Nephron (organoid): ENCODE measurements at regions not wholly inside any gene's neighbourhood (a gene's known extent, or its start where the extent isn't known, plus 50 kb on each side); places are given as distances from the start of the nearest gene placed in this dataset.
"Not testable (repeated sequence)": the region's sequence is repeated elsewhere in the genome, so short reads cannot be mapped to it uniquely, and the experiment has no call there.

Experiments used
- H3K27ac Mint-ChIP-seq, 3 experiments: 2 replicates each; pipeline ENCODE4 v1.8.0; 2020; ENCODE audit warnings: mixed read lengths in 3 of 3, mild to moderate bottlenecking in 2 of 3, moderate library complexity in 1 of 3
- H3K27me3 Mint-ChIP-seq: 2 replicates; pipeline ENCODE4 v1.8.0; 2021; ENCODE audit warnings: low read depth, mild to moderate bottlenecking, moderate library complexity, mixed read lengths
- H3K36me3 Mint-ChIP-seq: 2 replicates; pipeline ENCODE4 v1.8.0; 2020; ENCODE audit warnings: low read depth, mixed read lengths
- H3K4me1 Mint-ChIP-seq: 2 replicates; pipeline ENCODE4 v1.8.0; 2020; ENCODE audit warnings: mixed read lengths
- H3K4me3 Mint-ChIP-seq, 3 experiments: 2 replicates each; pipeline ENCODE4 v1.8.0; 2020; ENCODE audit warnings: mild to moderate bottlenecking in 3 of 3, mixed read lengths in 3 of 3, moderate library complexity in 2 of 3
- H3K9me3 Mint-ChIP-seq: 2 replicates; pipeline ENCODE4 v1.8.0; 2020; ENCODE audit warnings: mixed read lengths
- TF ChIP-seq, protein P1 (sequence below), 3 experiments: fragments of 200-600 bp; sonication (generic); IDR thresholded peaks; one replicate each; pipeline ENCODE4 v1.5.0; 2021; ENCODE audit warnings: antibody characterized with exemption in 3 of 3; ENCODE audit not compliant: unreplicated experiment in 3 of 3

DNA sequence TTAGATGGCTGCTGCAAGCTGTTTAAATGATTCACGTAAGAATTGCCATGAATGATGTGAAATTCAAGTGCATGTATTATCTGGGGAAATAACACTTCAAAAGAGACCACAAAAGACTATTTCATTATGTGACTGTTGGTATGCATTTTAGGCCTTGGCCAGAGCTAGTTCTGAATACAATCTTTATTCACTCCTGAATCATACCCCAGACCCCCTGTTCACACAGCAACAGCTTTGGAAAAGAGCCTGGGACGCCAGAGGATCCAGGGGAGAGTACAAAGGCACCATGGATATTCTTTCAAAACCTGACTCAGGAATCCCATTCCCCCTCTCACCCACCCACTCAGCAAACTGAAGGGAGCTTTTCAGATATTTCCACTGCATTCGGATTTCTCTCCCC is 377.1 kb upstream of the DPP6 start:
- Mint-ChIP-seq H3K27ac (no peak overlapping the region), H3K4me3 (no peak overlapping the region), H3K4me1 (no peaks in the 10 kb centered on the region), H3K9me3 (peaks cover 44% of the 10 kb centered on the region), H3K27me3 (no peaks in the 10 kb centered on the region), H3K36me3 (no peaks in the 10 kb centered on the region)
- TF ChIP-seq, protein P1, sequence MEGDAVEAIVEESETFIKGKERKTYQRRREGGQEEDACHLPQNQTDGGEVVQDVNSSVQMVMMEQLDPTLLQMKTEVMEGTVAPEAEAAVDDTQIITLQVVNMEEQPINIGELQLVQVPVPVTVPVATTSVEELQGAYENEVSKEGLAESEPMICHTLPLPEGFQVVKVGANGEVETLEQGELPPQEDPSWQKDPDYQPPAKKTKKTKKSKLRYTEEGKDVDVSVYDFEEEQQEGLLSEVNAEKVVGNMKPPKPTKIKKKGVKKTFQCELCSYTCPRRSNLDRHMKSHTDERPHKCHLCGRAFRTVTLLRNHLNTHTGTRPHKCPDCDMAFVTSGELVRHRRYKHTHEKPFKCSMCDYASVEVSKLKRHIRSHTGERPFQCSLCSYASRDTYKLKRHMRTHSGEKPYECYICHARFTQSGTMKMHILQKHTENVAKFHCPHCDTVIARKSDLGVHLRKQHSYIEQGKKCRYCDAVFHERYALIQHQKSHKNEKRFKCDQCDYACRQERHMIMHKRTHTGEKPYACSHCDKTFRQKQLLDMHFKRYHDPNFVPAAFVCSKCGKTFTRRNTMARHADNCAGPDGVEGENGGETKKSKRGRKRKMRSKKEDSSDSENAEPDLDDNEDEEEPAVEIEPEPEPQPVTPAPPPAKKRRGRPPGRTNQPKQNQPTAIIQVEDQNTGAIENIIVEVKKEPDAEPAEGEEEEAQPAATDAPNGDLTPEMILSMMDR (IDR thresholded peaks at IDR 0.05; ENCODE audit: unreplicated experiment in 3 of 3), result no peak

DNA sequence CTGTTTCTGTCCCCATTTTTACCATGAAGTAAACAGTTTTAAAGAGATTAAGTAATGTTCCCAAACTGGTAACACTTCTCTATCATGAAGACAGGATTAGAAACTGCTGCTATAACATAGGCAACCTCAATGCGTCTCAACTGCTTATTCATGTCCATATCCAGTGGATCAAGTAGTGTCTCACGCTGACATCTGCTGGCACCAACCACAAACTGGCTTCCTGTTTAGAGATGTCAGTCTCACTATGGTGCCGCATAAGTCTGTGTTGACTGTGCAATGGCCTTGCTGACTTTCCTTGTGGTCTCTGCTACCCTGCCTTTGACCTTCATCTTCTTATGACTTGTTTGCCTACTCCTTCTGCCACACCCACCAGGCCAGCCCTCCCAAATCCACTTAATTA is 369.6 kb upstream of the DPP6 start:
- Mint-ChIP-seq H3K27me3 (no peaks in the 10 kb centered on the region), H3K36me3 (no peaks in the 10 kb centered on the region)

DNA sequence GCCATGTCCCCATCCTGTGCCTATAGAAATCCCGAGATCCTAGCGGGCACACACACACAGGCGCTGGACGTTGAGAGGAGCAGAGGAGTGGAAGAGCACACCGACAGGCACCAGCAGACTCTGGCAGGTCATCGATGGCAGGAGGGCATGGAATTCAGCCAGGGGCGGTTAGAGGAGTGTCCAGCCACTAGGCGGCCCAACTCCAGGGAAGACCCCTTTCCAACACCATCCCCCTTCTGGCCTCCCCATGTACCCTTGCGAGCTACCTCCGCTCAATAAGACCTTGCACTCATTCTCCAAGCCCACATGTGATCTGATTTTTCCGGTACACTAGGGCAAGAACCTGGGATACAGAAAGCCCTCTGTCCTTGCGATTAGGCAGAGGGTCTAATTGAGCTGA is 356.0 kb upstream of the DPP6 start:
- H3K4me3 Mint-ChIP-seq, result no peak overlapping the region
- TF ChIP-seq, protein P1 (IDR thresholded peaks at IDR 0.05; ENCODE audit: unreplicated experiment in 3 of 3), result no peak
- no peak overlapping the region for H3K27ac Mint-ChIP-seq
- H3K36me3 Mint-ChIP-seq, result no peaks in the 10 kb centered on the region
- H3K9me3 Mint-ChIP-seq, result peaks cover 32% of the 10 kb centered on the region
- no peaks in the 10 kb centered on the region for H3K4me1 Mint-ChIP-seq
- no peaks in the 10 kb centered on the region for H3K27me3 Mint-ChIP-seq

More for the DNA sequence above, 369.6 kb upstream of the DPP6 start:
- H3K9me3 Mint-ChIP-seq, result peaks cover 20% of the 10 kb centered on the region
- no peaks in the 10 kb centered on the region for H3K4me1 Mint-ChIP-seq
- no peak overlapping the region for H3K4me3 Mint-ChIP-seq
- no peak overlapping the region for H3K27ac Mint-ChIP-seq
- TF ChIP-seq, protein P1 (IDR thresholded peaks at IDR 0.05; ENCODE audit: unreplicated experiment in 3 of 3), result no peak

DNA sequence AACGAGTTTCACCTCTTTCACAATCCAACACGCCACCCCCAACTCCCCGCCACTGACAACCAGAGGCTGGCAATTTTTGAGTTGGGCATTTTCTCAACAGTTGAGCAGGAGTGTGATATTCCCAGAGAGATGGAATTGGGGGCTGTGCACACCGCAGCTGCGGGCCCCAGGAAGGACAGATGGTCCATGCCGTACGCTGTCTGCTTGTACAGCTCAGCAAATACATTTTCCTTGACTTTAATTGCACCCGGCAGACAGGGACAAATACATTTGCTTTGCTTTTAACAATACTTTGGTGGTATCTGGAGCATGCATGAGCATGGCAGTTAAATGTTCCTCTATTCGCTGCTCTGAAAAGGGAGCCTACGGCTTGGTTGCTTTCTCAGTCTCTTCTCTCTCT is 354.2 kb upstream of the DPP6 start:
- Mint-ChIP-seq H3K27ac (no peak overlapping the region), H3K9me3 (peaks cover 37% of the 10 kb centered on the region), H3K27me3 (no peaks in the 10 kb centered on the region), H3K4me1 (no peaks in the 10 kb centered on the region), H3K36me3 (no peaks in the 10 kb centered on the region), H3K4me3 (no peak overlapping the region)
- TF ChIP-seq, protein P1 (IDR thresholded peaks at IDR 0.05; ENCODE audit: unreplicated experiment in 3 of 3), result no peak

DNA sequence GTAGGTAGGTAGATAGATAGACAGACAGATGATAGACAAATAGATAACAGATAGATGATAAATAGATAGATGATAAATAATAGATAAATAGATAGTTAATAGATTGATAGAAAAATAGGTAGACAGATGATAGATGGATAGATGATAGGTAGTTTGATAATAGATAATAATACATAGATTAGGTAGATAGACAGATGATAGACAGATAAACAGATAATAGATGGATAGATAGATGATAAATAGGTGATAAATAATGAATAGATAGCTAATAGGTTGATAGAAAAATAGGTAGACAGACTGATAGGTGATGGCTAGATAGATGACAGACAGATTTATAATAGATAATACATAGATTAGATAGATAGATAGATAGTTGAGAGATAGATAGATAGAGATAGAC is 350.5 kb upstream of the DPP6 start:
- H3K27ac Mint-ChIP-seq, result no peak overlapping the region
- no peaks in the 10 kb centered on the region for H3K36me3 Mint-ChIP-seq
- TF ChIP-seq, protein P1 (IDR thresholded peaks at IDR 0.05; ENCODE audit: unreplicated experiment in 3 of 3), result no peak
- H3K4me3 Mint-ChIP-seq, result no peak overlapping the region
- no peaks in the 10 kb centered on the region for H3K27me3 Mint-ChIP-seq
- no peaks in the 10 kb centered on the region for H3K4me1 Mint-ChIP-seq
- H3K9me3 Mint-ChIP-seq, result peaks cover 27% of the 10 kb centered on the region

DNA sequence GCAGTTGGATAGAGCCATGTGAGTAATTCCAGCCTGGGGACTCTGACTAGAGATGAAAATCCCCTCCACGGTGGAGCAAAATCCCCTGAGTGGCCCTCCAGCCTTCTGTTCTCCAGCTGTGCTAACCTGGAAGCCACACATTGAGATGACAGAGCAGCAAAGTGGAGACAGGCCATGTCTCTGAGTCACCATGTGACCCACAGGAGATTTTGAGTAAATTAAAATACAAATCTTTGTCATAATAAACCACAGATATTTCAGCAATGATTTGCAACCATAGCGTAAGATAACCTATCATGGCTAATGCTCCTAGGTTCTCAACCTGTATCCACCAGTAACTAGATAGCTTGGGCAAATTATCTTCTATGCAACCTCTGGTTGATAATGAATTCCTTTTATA is 328.3 kb upstream of the DPP6 start:
- H3K4me1 Mint-ChIP-seq, H3K27me3 Mint-ChIP-seq, H3K9me3 Mint-ChIP-seq, H3K36me3 Mint-ChIP-seq, H3K4me3 Mint-ChIP-seq, H3K27ac Mint-ChIP-seq: not testable (repeated sequence)

DNA sequence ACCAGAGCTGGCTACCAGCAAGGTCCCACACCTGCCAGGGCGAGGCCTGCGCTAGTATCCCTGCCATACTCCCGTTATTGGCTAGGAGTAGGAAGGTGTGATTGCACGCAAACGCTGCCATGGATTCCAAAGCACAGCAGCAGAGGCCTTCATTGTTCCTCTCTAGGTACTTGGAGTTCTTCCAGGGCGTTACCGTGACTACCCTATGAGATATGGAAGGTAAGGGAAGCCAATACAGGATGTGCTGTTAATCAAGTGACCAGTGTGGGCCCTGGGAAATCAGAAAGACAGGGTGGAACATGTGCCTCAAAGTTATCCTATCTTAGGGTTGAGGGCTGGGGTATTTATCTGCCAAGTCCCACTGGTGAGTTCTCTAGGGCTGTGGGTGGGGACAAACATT is 320.7 kb upstream of the DPP6 start:
- not testable (repeated sequence) for H3K27me3 Mint-ChIP-seq, H3K36me3 Mint-ChIP-seq, H3K4me3 Mint-ChIP-seq, H3K4me1 Mint-ChIP-seq, H3K27ac Mint-ChIP-seq
- H3K9me3 Mint-ChIP-seq, result peaks cover 13% of the 10 kb centered on the region

DNA sequence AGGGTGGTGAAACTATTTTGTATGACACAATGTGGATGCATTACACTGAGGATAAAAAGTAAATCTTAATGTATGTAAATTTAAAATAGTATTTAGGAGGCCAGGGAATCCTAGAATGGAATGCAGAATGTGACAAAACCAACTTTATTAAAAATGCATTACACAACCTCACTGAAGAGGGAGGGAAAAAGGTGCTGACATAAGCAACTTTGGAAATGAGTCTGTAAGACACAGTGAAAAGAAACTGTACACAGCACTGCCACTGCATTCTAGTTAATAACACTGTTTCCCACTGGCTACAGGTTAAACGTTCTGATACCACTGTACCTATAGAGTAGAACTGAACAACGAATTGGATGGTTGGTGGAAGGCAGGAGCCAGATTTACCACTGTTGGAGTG is 308.8 kb upstream of the DPP6 start:
- H3K4me3 Mint-ChIP-seq, H3K27me3 Mint-ChIP-seq, H3K27ac Mint-ChIP-seq, H3K36me3 Mint-ChIP-seq, H3K4me1 Mint-ChIP-seq: not testable (repeated sequence)
- peaks cover 27% of the 10 kb centered on the region for H3K9me3 Mint-ChIP-seq

DNA sequence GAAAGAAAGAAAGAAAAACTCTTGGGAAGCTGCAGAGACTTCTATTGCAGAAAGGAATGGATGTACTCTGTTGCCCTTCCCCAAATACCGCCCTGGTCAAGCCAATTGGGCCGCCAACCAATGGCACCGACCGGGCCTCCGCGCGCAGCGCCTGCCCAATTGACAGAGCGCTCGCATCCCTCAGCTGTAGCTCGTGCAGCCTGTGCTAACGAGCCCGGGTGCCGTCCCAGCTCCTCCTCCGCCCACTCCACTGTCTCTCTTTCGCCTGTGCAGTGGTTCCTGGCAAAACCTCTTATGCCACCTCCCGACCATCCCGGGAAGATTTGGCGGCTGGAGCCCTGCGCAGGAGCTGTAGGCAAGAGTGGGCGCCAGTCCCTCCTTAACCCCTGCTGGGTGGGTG is 304.2 kb upstream of the DPP6 start:
- not testable (repeated sequence) for H3K4me3 Mint-ChIP-seq, H3K27ac Mint-ChIP-seq, H3K36me3 Mint-ChIP-seq, H3K27me3 Mint-ChIP-seq, H3K4me1 Mint-ChIP-seq
- peaks cover 14% of the 10 kb centered on the region for H3K9me3 Mint-ChIP-seq

DNA sequence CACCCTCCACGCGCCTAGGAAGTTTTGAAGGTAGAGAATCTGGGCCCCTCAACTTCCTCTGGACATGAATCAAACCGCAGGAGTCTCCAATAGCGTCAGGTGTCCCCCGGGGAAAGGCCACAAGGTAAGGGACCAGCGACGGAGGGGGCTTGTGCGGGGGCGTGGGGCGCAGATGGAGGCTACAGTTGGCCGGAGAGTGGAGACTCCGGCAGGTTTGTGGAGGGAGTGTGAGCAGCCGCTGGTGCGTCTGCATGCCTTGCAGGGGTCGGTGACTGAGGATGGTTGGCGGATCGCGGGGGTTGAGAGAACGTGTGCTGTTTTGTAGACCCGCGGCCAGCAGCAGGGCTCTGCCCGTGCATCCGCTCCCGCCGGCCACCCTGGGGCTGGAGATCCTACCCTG is 303.3 kb upstream of the DPP6 start:
- H3K27ac Mint-ChIP-seq, H3K27me3 Mint-ChIP-seq, H3K4me1 Mint-ChIP-seq, H3K36me3 Mint-ChIP-seq: not testable (repeated sequence)
- peak overlapping the region in 1 of 3 experiments; percentile 59 for H3K4me3 Mint-ChIP-seq
- peaks cover 13% of the 10 kb centered on the region for H3K9me3 Mint-ChIP-seq

DNA sequence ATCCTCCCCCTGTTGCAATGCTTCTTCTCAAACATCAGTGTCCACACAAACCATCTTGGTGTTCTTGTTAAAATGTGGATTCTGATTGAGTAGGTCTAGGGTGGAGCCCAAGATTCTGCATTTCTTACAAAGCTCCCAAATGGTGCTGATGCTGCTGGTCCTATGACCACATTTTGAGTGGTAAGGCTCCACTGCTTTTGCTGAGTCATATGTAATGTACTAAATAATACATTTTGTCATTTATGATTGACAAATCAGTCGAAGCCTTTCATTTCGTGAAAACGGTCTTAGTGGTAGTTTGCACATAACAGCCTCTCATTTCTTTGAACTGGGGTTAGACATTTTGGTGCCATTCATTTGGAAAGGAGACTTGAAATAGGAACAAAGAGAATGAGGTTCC is 286.3 kb upstream of the DPP6 start:
- H3K4me1 Mint-ChIP-seq, H3K4me3 Mint-ChIP-seq, H3K27me3 Mint-ChIP-seq, H3K27ac Mint-ChIP-seq, H3K36me3 Mint-ChIP-seq: not testable (repeated sequence)
- peaks cover 27% of the 10 kb centered on the region for H3K9me3 Mint-ChIP-seq
